GM18861 (cell line): ENCODE measurements at regions not wholly inside any gene's neighbourhood (a gene's known extent, or its start where the extent isn't known, plus 50 kb on each side); places are given as distances from the start of the nearest gene placed in this dataset.
"Not testable (repeated sequence)": the region's sequence is repeated elsewhere in the genome, so short reads cannot be mapped to it uniquely, and the experiment has no call there.

Experiments used
- ATAC-seq: cut with Tn5 transposase; IDR thresholded peaks from one replicate; pipeline ENCODE4 v1.9.1; 2021; ENCODE audit not compliant: unreplicated experiment

- no peak for ATAC-seq
Measured at GRCh38 chr3:72270072-72270681, 485.2 kb upstream of the PROK2 start.

GRCh38 chr3:72269475-72269874 is 484.5 kb upstream of the PROK2 start:
- ATAC-seq = no peak

- ATAC-seq = not testable (repeated sequence)
Measured at GRCh38 chr3:72266921-72267524, 482.1 kb upstream of the PROK2 start.

GRCh38 chr3:72266016-72266370 is 481.0 kb upstream of the PROK2 start:
- no peak for ATAC-seq

- ATAC-seq = no peak
Measured at GRCh38 chr3:72265256-72266015, 480.5 kb upstream of the PROK2 start.

GRCh38 chr3:72263223-72263990 is 478.5 kb upstream of the PROK2 start:
- no peak for ATAC-seq

- no peak for ATAC-seq
Measured at GRCh38 chr3:72262736-72263135, 477.8 kb upstream of the PROK2 start.

- ATAC-seq = no peak
Measured at GRCh38 chr3:72261566-72262564, 476.9 kb upstream of the PROK2 start.

GRCh38 chr3:72260588-72260910 is 475.6 kb upstream of the PROK2 start:
- no peak for ATAC-seq

- ATAC-seq = no peak
Measured at GRCh38 chr3:72259755-72260587, 475.0 kb upstream of the PROK2 start.

- ATAC-seq = no peak
Measured at GRCh38 chr3:72258361-72259141, 473.6 kb upstream of the PROK2 start.

- ATAC-seq = no peak
Measured at GRCh38 chr3:72257738-72258137, 472.8 kb upstream of the PROK2 start.

GRCh38 chr3:72257203-72257602 is 472.3 kb upstream of the PROK2 start:
- ATAC-seq = no peak

- no peak for ATAC-seq
Measured at GRCh38 chr3:72256716-72257115, 471.8 kb upstream of the PROK2 start.

- no peak for ATAC-seq
Measured at GRCh38 chr3:72255791-72256559, 471.0 kb upstream of the PROK2 start.

GRCh38 chr3:72255191-72255590 is 470.2 kb upstream of the PROK2 start:
- ATAC-seq = no peak

GRCh38 chr3:72254483-72254882 is 469.5 kb upstream of the PROK2 start:
- no peak for ATAC-seq

GRCh38 chr3:72250725-72251124 is 465.8 kb upstream of the PROK2 start:
- no peak for ATAC-seq
